NT2/D1 (cell line): ENCODE measurements at regions not wholly inside any gene's neighbourhood (a gene's known extent, or its start where the extent isn't known, plus 50 kb on each side); places are given as distances from the start of the nearest gene placed in this dataset.
"Not testable (repeated sequence)": the region's sequence is repeated elsewhere in the genome, so short reads cannot be mapped to it uniquely, and the experiment has no call there.

Source experiments
- SUZ12 ChIP-seq: IDR thresholded peaks from 2 replicates; pipeline ENCODE4 v1.6.1; 2011; ENCODE audit not compliant: insufficient read length, insufficient read depth; ENCODE audit errors: extremely low read depth
- ZNF274 ChIP-seq: IDR thresholded peaks from 2 replicates; pipeline ENCODE4 v1.6.1; 2011; ENCODE audit warnings: mild to moderate bottlenecking, low read depth, low read length

GRCh38 chr21:10345178-10345612 is 176.2 kb upstream of the TPTE start:
- TF ChIP-seq ZNF274, SUZ12: not testable (repeated sequence)
